Keratinocyte (primary cell): ENCODE measurements at regions not wholly inside any gene's neighbourhood (a gene's known extent, or its start where the extent isn't known, plus 50 kb on each side); places are given as distances from the start of the nearest gene placed in this dataset.

Experiments used
- DNase-seq: peaks from one replicate; pipeline ENCODE4 v3.0.0-alpha.2; 2011; ENCODE audit warnings: low read depth, missing footprints, low spot score
- FAIRE-seq: peaks from 2 replicates; lab custom pipeline; 2011; peaks lifted over from hg19 to GRCh38; lab: Jason Lieb, UNC
- H2AFZ ChIP-seq: 2 replicates; pipeline ENCODE4 v1.6.0; 2012; ENCODE audit warnings: low read length, control low read depth, inconsistent platforms; ENCODE audit not compliant: control insufficient read depth
- H3K27ac ChIP-seq: 2 replicates; pipeline ENCODE4 v1.5.1; 2011; ENCODE audit warnings: low read length; ENCODE audit not compliant: control insufficient read depth, insufficient read depth
- H3K27me3 ChIP-seq: 3 replicates; pipeline ENCODE4 v1.6.0; 2011; ENCODE audit warnings: low read length; ENCODE audit not compliant: control insufficient read depth, insufficient read depth; ENCODE audit errors: extremely low read depth
- H3K36me3 ChIP-seq, 2 experiments: 2 replicates in 1 of 2; 3 replicates in 1 of 2; pipeline ENCODE4 v1.5.1; 2011; ENCODE audit warnings: low read length in 2 of 2, mild to moderate bottlenecking in 1 of 2; ENCODE audit not compliant: control insufficient read depth in 2 of 2, insufficient read depth in 2 of 2; ENCODE audit errors: extremely low read depth in 1 of 2
- H3K4me1 ChIP-seq: 3 replicates; pipeline ENCODE4 v1.5.1; 2011; ENCODE audit warnings: low read length; ENCODE audit not compliant: control insufficient read depth, insufficient read depth; ENCODE audit errors: extremely low read depth
- H3K4me2 ChIP-seq: 3 replicates; pipeline ENCODE4 v1.6.0; 2011; ENCODE audit warnings: low read depth, low read length; ENCODE audit not compliant: control insufficient read depth, insufficient read depth; ENCODE audit errors: extremely low read depth
- H3K4me3 ChIP-seq, 3 experiments: fragments of 200-600 bp in 1 of 3; sonication (generic) in 1 of 3; 2 replicates in 2 of 3; 3 replicates in 1 of 3; pipeline ENCODE4 v1.5.1; 2011 to 2016; ENCODE audit warnings: low read length in 3 of 3, mild to moderate bottlenecking in 3 of 3, control low read depth in 2 of 3, inconsistent platforms in 1 of 3, low read depth in 1 of 3, mixed read lengths in 1 of 3, mixed run types in 1 of 3, moderate library complexity in 1 of 3; ENCODE audit not compliant: control insufficient read depth in 2 of 3, insufficient read depth in 2 of 3; ENCODE audit errors: extremely low read depth in 1 of 3
- H3K79me2 ChIP-seq: 2 replicates; pipeline ENCODE4 v1.6.0; 2012; ENCODE audit warnings: low read length; ENCODE audit not compliant: control insufficient read depth, insufficient read depth
- H3K9ac ChIP-seq: 3 replicates; pipeline ENCODE4 v1.6.0; 2011; ENCODE audit warnings: low read length; ENCODE audit not compliant: control insufficient read depth, insufficient read depth; ENCODE audit errors: extremely low read depth
- H3K9me1 ChIP-seq: 3 replicates; pipeline ENCODE4 v1.6.0; 2011; ENCODE audit warnings: low read length; ENCODE audit not compliant: control insufficient read depth, insufficient read depth; ENCODE audit errors: extremely low read depth
- H3K9me3 ChIP-seq: 2 replicates; pipeline ENCODE4 v1.5.1; 2012; ENCODE audit warnings: low read depth, low read length; ENCODE audit not compliant: control insufficient read depth
- H4K20me1 ChIP-seq: 3 replicates; pipeline ENCODE4 v1.6.0; 2011; ENCODE audit warnings: low read length; ENCODE audit not compliant: control insufficient read depth, insufficient read depth; ENCODE audit errors: extremely low read depth
- CTCF ChIP-seq, 3 experiments: IDR thresholded peaks in 1 of 3; conservative IDR thresholded peaks in 1 of 3; optimal IDR thresholded peaks in 1 of 3; 2 replicates in 2 of 3; 3 replicates in 1 of 3; pipeline versions ENCODE3 to v1.5.1; 2011; ENCODE audit warnings: low read length in 3 of 3, mild to moderate bottlenecking in 3 of 3, moderate library complexity in 2 of 3, control low read depth in 1 of 3, inconsistent platforms in 1 of 3; ENCODE audit not compliant: insufficient read depth in 2 of 3; ENCODE audit errors: extremely low read depth in 1 of 3
- EZH2 ChIP-seq: IDR thresholded peaks from one replicate; pipeline ENCODE4 v1.6.1; 2012; ENCODE audit warnings: inconsistent platforms, mild to moderate bottlenecking, low read length, moderate library complexity
- dilution Hi-C: fragments of 300-500 bp; cut with MboI; formaldehyde crosslinking; loops from one replicate; pipeline ENCODE4 v1.7.0; 2020; ENCODE audit warnings: low sequenced_read_pairs; ENCODE audit not compliant: extremely low pct_ligation_motif_present

- H3K27ac ChIP-seq: no peak overlapping the region
- H3K9ac ChIP-seq: no peak overlapping the region
- FAIRE-seq: no peak
- H4K20me1 ChIP-seq: no peaks in the 10 kb centered on the region
- H3K4me1 ChIP-seq: no peaks in the 10 kb centered on the region
- no peaks in the 10 kb centered on the region for H3K9me1 ChIP-seq
- H3K27me3 ChIP-seq: no peaks in the 10 kb centered on the region
- no peak for DNase-seq
- H2AFZ ChIP-seq: no peak overlapping the region
- no peak overlapping the region for H3K4me3 ChIP-seq
- no peaks in the 10 kb centered on the region for H3K9me3 ChIP-seq
- dilution Hi-C loops: no loop called here
- no peak for TF ChIP-seq EZH2
- no peak for TF ChIP-seq CTCF (optimal IDR thresholded peaks at IDR 0.05 in 1 of 3, IDR thresholded peaks at IDR 0.05 in 1 of 3, conservative IDR thresholded peaks at IDR 0.05 in 1 of 3; ENCODE audit: extremely low read depth in 1 of 3, insufficient read depth in 2 of 3, low read length in 3 of 3)
- no peaks in the 10 kb centered on the region for H3K36me3 ChIP-seq
- no peaks in the 10 kb centered on the region for H3K79me2 ChIP-seq
- no peak overlapping the region for H3K4me2 ChIP-seq
Measured at GRCh38 chr12:33061844-33062243, 165.3 kb upstream of the PKP2 start.

GRCh38 chr12:33054371-33054770, 157.8 kb upstream of the PKP2 start:
- no peak overlapping the region for H3K27ac ChIP-seq
- no peaks in the 10 kb centered on the region for H3K9me1 ChIP-seq
- FAIRE-seq (no peak), DNase-seq (no peak)
- H3K4me1 ChIP-seq: no peaks in the 10 kb centered on the region
- no peak overlapping the region for H2AFZ ChIP-seq
- H4K20me1 ChIP-seq: no peaks in the 10 kb centered on the region
- no peaks in the 10 kb centered on the region for H3K27me3 ChIP-seq
- TF ChIP-seq CTCF (optimal IDR thresholded peaks at IDR 0.05 in 1 of 3, IDR thresholded peaks at IDR 0.05 in 1 of 3, conservative IDR thresholded peaks at IDR 0.05 in 1 of 3; ENCODE audit: extremely low read depth in 1 of 3, insufficient read depth in 2 of 3, low read length in 3 of 3) (no peak), EZH2 (no peak)
- H3K79me2 ChIP-seq: no peaks in the 10 kb centered on the region
- no peak overlapping the region for H3K9ac ChIP-seq
- no peaks in the 10 kb centered on the region for H3K9me3 ChIP-seq
- no peaks in the 10 kb centered on the region for H3K36me3 ChIP-seq
- dilution Hi-C loops: no loop called here
- no peak overlapping the region for H3K4me3 ChIP-seq
- H3K4me2 ChIP-seq: no peak overlapping the region
